Testis (tissue), 2 donors: ENCODE measurements at regions not wholly inside any gene's neighbourhood (a gene's known extent, or its start where the extent isn't known, plus 50 kb on each side); places are given as distances from the start of the nearest gene placed in this dataset.

Source experiments
- POLR2A ChIP-seq: fragments of 450-650 bp; IDR thresholded peaks from one replicate; pipeline ENCODE4 v1.6.1; 2017; ENCODE audit warnings: antibody characterized with exemption, mild to moderate bottlenecking, moderate library complexity
- TF ChIP-seq, protein P1 (sequence below), 3 experiments: fragments of 450-650 bp in 2 of 3; fragments of 200-600 bp in 1 of 3; sonication (generic) in 1 of 3; IDR thresholded peaks; one replicate each; pipeline ENCODE4 v1.5.1; 2016 to 2019; ENCODE audit warnings: antibody characterized with exemption in 3 of 3, mild to moderate bottlenecking in 2 of 3, moderate library complexity in 1 of 3

DNA sequence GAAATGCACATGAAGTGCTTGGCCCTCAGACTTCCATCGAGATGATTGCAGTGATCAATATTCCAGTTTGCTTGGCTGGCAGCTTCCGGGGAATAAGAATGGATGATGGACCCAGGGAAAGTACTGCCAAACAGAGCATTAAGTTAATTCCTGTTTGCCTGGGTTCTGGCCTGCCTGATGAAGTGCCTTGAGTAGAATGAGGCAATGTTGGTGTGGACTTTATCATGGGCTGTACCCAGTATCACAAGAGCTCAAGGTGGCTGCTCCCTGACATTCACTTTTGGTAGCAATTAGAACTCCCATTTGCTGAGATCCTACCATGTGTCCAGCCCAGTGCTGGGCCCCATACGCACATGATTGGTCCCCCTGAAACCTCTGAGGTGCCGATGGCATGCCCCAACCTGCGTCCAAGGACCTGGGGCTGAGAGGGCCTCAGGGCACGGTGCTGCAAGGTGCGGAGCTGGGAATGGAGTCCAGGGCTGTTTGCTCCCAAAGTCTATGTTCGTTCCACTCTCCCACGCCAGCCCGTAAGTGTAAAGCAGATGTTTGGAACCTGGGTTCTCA lies 80.7 kb downstream of the SLC25A47 start:
- TF ChIP-seq, protein P1, sequence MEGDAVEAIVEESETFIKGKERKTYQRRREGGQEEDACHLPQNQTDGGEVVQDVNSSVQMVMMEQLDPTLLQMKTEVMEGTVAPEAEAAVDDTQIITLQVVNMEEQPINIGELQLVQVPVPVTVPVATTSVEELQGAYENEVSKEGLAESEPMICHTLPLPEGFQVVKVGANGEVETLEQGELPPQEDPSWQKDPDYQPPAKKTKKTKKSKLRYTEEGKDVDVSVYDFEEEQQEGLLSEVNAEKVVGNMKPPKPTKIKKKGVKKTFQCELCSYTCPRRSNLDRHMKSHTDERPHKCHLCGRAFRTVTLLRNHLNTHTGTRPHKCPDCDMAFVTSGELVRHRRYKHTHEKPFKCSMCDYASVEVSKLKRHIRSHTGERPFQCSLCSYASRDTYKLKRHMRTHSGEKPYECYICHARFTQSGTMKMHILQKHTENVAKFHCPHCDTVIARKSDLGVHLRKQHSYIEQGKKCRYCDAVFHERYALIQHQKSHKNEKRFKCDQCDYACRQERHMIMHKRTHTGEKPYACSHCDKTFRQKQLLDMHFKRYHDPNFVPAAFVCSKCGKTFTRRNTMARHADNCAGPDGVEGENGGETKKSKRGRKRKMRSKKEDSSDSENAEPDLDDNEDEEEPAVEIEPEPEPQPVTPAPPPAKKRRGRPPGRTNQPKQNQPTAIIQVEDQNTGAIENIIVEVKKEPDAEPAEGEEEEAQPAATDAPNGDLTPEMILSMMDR (IDR thresholded peaks at IDR 0.05): no peak
- TF ChIP-seq POLR2A: no peak
